Thyroid gland (tissue), 4 donors: ENCODE measurements at regions not wholly inside any gene's neighbourhood (a gene's known extent, or its start where the extent isn't known, plus 50 kb on each side); places are given as distances from the start of the nearest gene placed in this dataset.

Experiments used
- CTCF ChIP-seq, 6 experiments: fragments of 200-600 bp in 3 of 6; fragments of 450-650 bp in 3 of 6; sonication (generic) in 3 of 6; IDR thresholded peaks; one replicate each; pipeline ENCODE4 v1.5.1; 2016 to 2019; ENCODE audit warnings: antibody characterized with exemption in 6 of 6, mild to moderate bottlenecking in 2 of 6, inconsistent platforms in 1 of 6, moderate library complexity in 1 of 6
- POLR2A ChIP-seq, 2 donors: fragments of 450-650 bp; IDR thresholded peaks; one replicate each; pipeline ENCODE4 v1.6.1; 2017; ENCODE audit warnings: antibody characterized with exemption in 2 of 2, mild to moderate bottlenecking in 2 of 2, moderate library complexity in 1 of 2

DNA sequence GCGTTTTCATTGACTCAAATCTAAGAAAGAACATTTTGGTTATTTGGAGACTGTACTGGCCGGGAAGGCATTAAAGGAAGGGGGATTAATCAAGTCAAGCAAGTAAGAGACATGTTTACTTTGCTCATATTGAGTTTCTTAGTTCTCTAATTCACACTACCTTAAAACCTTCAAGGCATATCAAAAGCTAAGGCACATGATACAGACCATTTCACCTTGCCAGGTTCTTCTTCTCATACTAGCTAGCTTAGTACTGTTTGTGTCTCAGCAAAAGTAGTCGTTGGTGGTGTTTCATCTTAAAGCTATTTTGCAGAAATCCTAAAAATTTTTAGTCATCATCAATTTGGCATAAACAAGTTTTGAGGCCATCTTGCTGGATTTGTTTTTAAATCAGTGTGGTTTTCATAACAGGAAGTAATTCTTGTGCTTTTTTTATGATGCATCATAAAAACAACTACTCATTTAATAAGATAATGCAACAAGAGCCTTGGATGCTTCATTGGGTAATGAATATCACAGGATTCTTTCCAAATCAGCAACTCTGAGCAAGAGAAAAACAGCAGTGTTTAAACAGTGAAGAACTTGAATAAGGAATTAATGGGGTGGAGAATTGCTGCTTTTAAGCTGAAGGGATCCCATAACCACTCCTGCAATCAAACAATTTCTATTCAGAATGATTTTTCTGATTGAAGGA is 425.3 kb downstream of the EPM2A start:
- TF ChIP-seq POLR2A (IDR thresholded peaks at IDR 0.05), result no peak
- TF ChIP-seq CTCF (IDR thresholded peaks at IDR 0.05), result no peak
